Parathyroid adenoma (tissue), 2 donors: ENCODE measurements at regions not wholly inside any gene's neighbourhood (a gene's known extent, or its start where the extent isn't known, plus 50 kb on each side); places are given as distances from the start of the nearest gene placed in this dataset.

Source experiments
- H2AFZ ChIP-seq: fragments of 300-600 bp; sonication (generic); one replicate; pipeline ENCODE4 v1.7.0; 2017; ENCODE audit warnings: antibody characterized with exemption, mild to moderate bottlenecking
- H3K27ac ChIP-seq: fragments of 300-600 bp; sonication (generic); one replicate; pipeline ENCODE4 v1.7.0; 2017
- H3K27me3 ChIP-seq: fragments of 300-600 bp; sonication (generic); one replicate; pipeline ENCODE4 v1.7.0; 2017; ENCODE audit warnings: low read length; ENCODE audit not compliant: control insufficient read depth, insufficient read depth
- H3K36me3 ChIP-seq: fragments of 300-600 bp; sonication (generic); one replicate; pipeline ENCODE4 v1.7.0; 2017; ENCODE audit warnings: low read length; ENCODE audit not compliant: control insufficient read depth, insufficient read depth
- H3K4me1 ChIP-seq: fragments of 300-600 bp; sonication (generic); one replicate; pipeline ENCODE4 v1.7.0; 2017; ENCODE audit warnings: control low read depth
- H3K4me2 ChIP-seq: fragments of 300-600 bp; sonication (generic); one replicate; pipeline ENCODE4 v1.7.0; 2017; ENCODE audit warnings: low read length
- H3K4me3 ChIP-seq: fragments of 300-600 bp; sonication (generic); one replicate; pipeline ENCODE4 v1.7.0; 2017; ENCODE audit warnings: low read depth, low read length
- H3K79me2 ChIP-seq: fragments of 300-600 bp; sonication (generic); one replicate; pipeline ENCODE4 v1.7.0; 2017; ENCODE audit warnings: control low read depth
- H3K9ac ChIP-seq: fragments of 300-600 bp; sonication (generic); one replicate; pipeline ENCODE4 v1.7.0; 2017; ENCODE audit warnings: mild to moderate bottlenecking
- H3K9me3 ChIP-seq: fragments of 300-600 bp; sonication (generic); one replicate; pipeline ENCODE4 v1.7.0; 2017; ENCODE audit warnings: low read length; ENCODE audit not compliant: control insufficient read depth
- CTCF ChIP-seq: fragments of 300-600 bp; sonication (generic); IDR thresholded peaks from one replicate; pipeline ENCODE4 v1.7.0; 2017; ENCODE audit warnings: antibody characterized with exemption, mild to moderate bottlenecking
- donor health status: primary hyperparathyroidism.

DNA sequence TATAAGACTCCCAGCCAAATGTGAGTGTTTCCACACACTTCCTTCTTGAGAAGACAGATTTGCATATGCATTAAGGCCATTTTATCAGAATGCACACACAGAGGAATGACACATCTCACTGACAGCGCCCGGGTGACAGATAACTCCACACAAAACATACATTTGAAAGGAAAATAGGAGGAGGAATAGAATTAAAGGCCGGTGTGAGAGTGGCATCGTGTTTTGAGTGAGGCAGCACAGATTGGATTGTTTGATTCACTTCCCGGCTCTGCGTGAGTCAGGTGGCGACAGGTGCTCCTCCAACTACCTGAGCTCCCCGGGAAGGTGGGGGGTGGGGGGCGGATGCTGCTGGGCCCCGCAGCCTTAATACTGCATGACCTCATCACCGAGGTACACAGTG lies 429.0 kb downstream of the TSHZ3 start:
- no peaks in the 10 kb centered on the region for H3K79me2 ChIP-seq
- H3K9me3 ChIP-seq: no peaks in the 10 kb centered on the region
- no peak for TF ChIP-seq CTCF
- no peak overlapping the region for H3K27ac ChIP-seq
- H3K27me3 ChIP-seq: peaks cover 4% of the 10 kb centered on the region
- H3K9ac ChIP-seq: no peak overlapping the region
- H3K4me1 ChIP-seq: no peaks in the 10 kb centered on the region
- no peak overlapping the region for H3K4me3 ChIP-seq
- H3K36me3 ChIP-seq: no peaks in the 10 kb centered on the region
- H3K4me2 ChIP-seq: no peak overlapping the region
- no peak overlapping the region for H2AFZ ChIP-seq

DNA sequence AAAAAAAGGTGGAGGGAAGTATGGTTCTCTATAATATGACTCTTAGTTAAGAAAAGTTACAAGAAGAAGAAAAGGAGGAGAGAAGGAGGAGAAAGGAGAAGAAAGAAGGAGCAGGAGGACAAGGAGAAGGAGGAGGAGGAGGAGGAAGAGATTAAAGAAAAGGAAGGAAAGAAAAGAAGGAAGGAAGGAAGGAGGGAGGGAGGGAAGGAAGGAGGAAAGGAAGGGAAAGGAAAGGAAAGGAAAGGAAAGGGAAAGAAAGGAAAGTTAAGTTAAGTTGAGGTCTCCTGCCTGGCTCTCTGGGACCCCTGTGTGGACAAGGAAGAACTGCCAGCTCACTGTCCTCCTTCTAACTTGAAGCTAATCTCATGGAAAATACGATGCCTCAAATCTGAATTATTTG lies 429.5 kb downstream of the TSHZ3 start:
- Histone ChIP-seq H3K27ac (no peak overlapping the region), H3K79me2 (no peaks in the 10 kb centered on the region), H3K27me3 (peaks cover 4% of the 10 kb centered on the region), H3K9ac (no peak overlapping the region), H3K4me2 (no peak overlapping the region), H3K4me1 (no peaks in the 10 kb centered on the region), H3K9me3 (no peaks in the 10 kb centered on the region), H2AFZ (no peak overlapping the region), H3K36me3 (no peaks in the 10 kb centered on the region), H3K4me3 (no peak overlapping the region)
- no peak for TF ChIP-seq CTCF

GRCh38 chr19:30916238-30916637 lies 433.0 kb downstream of the TSHZ3 start:
- Histone ChIP-seq H3K36me3 (no peaks in the 10 kb centered on the region), H3K79me2 (no peaks in the 10 kb centered on the region), H3K27ac (no peak overlapping the region), H3K9ac (no peak overlapping the region), H3K4me2 (no peak overlapping the region), H3K27me3 (peaks cover 4% of the 10 kb centered on the region), H3K9me3 (no peaks in the 10 kb centered on the region), H3K4me3 (no peak overlapping the region), H3K4me1 (no peaks in the 10 kb centered on the region), H2AFZ (no peak overlapping the region)
- no peak for TF ChIP-seq CTCF

- H3K79me2 ChIP-seq: no peaks in the 10 kb centered on the region
- H3K9ac ChIP-seq: no peak overlapping the region
- no peaks in the 10 kb centered on the region for H3K4me1 ChIP-seq
- H3K27ac ChIP-seq: no peak overlapping the region
- H3K36me3 ChIP-seq: no peaks in the 10 kb centered on the region
- peaks cover 2% of the 10 kb centered on the region for H3K27me3 ChIP-seq
- H3K9me3 ChIP-seq: no peaks in the 10 kb centered on the region
- TF ChIP-seq CTCF: no peak
- H2AFZ ChIP-seq: no peak overlapping the region
- H3K4me3 ChIP-seq: no peak overlapping the region
- H3K4me2 ChIP-seq: no peak overlapping the region
These were observed 437.7 kb downstream of the TSHZ3 start for GRCh38 chr19:30911491-30911890.

GRCh38 chr19:30910485-30911240 lies 438.6 kb downstream of the TSHZ3 start:
- TF ChIP-seq CTCF: no peak
- Histone ChIP-seq H3K9me3 (no peaks in the 10 kb centered on the region), H3K36me3 (no peaks in the 10 kb centered on the region), H3K27ac (no peak overlapping the region), H3K4me1 (no peaks in the 10 kb centered on the region), H3K27me3 (no peaks in the 10 kb centered on the region), H3K4me3 (no peak overlapping the region), H2AFZ (no peak overlapping the region), H3K4me2 (no peak overlapping the region), H3K79me2 (no peaks in the 10 kb centered on the region), H3K9ac (no peak overlapping the region)
